ENCODE measurements at regions not wholly inside any gene's neighbourhood (a gene's known extent, or its start where the extent isn't known, plus 50 kb on each side); places are given as distances from the start of the nearest gene placed in this dataset.

DNA sequence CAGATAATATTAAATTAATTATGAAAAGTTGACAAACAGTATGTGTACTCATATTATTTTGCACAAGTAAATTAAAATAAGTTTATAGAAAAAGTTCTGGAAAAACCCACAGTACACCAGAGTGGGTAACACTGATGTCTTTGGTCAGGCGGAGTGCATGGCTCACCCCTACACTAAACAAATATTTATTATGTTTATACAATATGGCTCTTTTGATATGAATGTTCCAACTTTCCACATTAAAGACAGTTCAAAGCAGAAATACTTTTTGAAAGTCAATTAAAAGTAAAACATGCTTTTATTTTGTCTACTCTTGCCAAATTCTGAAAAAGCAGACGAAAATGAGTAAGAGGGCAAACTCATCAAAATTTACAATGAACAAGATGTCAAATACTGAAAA lies 56.2 kb upstream of the DCBLD2 start:
- TF ChIP-seq CTCF (IDR thresholded peaks at IDR 0.05) (no peak), POLR2A (IDR thresholded peaks at IDR 0.05) (no peak)

Data from uterus (tissue), 2 donors.